ENCODE measurements at regions not wholly inside any gene's neighbourhood (a gene's known extent, or its start where the extent isn't known, plus 50 kb on each side); places are given as distances from the start of the nearest gene placed in this dataset.

DNA sequence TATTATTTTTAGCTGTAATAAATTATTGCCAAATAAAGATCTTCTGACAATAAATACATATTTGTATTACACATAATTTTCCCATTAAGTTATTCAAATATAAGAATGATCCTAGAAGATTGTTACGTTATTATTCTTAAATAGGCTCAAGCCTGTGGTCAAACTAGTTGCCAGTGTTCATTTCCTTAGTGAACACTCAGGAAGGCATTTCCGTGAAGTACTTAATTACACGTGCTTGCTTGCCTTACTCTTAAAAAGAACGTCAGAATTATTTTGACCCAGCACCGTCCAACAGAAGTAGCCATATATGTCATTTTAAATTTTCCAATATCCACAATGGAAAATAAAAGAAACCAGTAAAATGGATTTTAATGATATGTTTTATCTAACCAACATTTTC, 249.8 kb downstream of the TXNL1 start:
- Histone ChIP-seq H4K8ac (ENCODE audit: low read depth in 2 of 2, low read length in 2 of 2) (no peak overlapping the region), H2BK5ac (ENCODE audit: low read depth, low read length, poor library complexity, severe bottlenecking) (no peak overlapping the region), H3K56ac (ENCODE audit: extremely low read depth, insufficient read depth, low read length) (no peak overlapping the region), H4K5ac (ENCODE audit: low read depth, low read length) (no peak overlapping the region), H4K91ac (ENCODE audit: insufficient read depth, low read depth, low read length) (no peak overlapping the region), H3K23ac (ENCODE audit: low read depth, low read length) (no peak overlapping the region), H2AK5ac (ENCODE audit: low read depth, low read length) (no peak overlapping the region), H3K4me3 (ENCODE audit: insufficient read depth, low read depth, low read length) (no peak overlapping the region), H3K27ac (ENCODE audit: insufficient read depth, low read length) (no peak overlapping the region), H3K9ac (ENCODE audit: low read depth, low read length) (no peak overlapping the region), H3K9me1 (ENCODE audit: insufficient read depth, low read length) (no peaks in the 10 kb centered on the region), H2BK20ac (ENCODE audit: low read depth, low read length) (no peak overlapping the region), H4K20me1 (ENCODE audit: insufficient read depth, low read length) (no peaks in the 10 kb centered on the region), H2AFZ (replicated peaks; ENCODE audit: low read length, poor library complexity) (no peak overlapping the region), H3K79me1 (ENCODE audit: low read depth in 1 of 2, low read length in 2 of 2) (no peaks in the 10 kb centered on the region), H3K36me3 (ENCODE audit: control insufficient read depth, insufficient read depth, low read length) (no peaks in the 10 kb centered on the region), H3K4ac (ENCODE audit: low read depth, low read length) (no peak overlapping the region), H2BK120ac (ENCODE audit: low read depth, low read length) (no peak overlapping the region), H3K14ac (replicated peaks; ENCODE audit: low read depth, low read length) (no peak overlapping the region), H3K27me3 (ENCODE audit: control insufficient read depth, insufficient read depth, low read length) (no peaks in the 10 kb centered on the region), H2BK15ac (ENCODE audit: low read depth, low read length) (no peak overlapping the region), H3K18ac (ENCODE audit: low read depth, low read length) (no peak overlapping the region), H3K4me2 (ENCODE audit: low read depth, low read length) (no peak overlapping the region), H2AK9ac (replicated peaks; ENCODE audit: low read depth, low read length, poor library complexity) (no peak overlapping the region), H3K9me3 (ENCODE audit: control insufficient read depth, insufficient read depth, low read length) (no peaks in the 10 kb centered on the region), H3K4me1 (ENCODE audit: control insufficient read depth, insufficient read depth, low read length) (no peaks in the 10 kb centered on the region)
- ChIA-PET POLR2A (ENCODE audit: unreplicated experiment) (no interaction called here), CTCF (interaction anchor here (0.6 kb wide), 1 partner anchor 801 kb away, joined by 5 read pairs; no protein-coding TSS in a partner anchor)
- ATAC-seq (ENCODE audit: low read depth) (no peak), DNase-seq (no peak)
- BruUV-seq (replicated peaks): no TSS peak
- no CpG with 5 or more reads among the region's 5 CpGs for WGBS, 2 experiments (ENCODE audit: extremely low coverage in 2 of 2, insufficient read length in 1 of 2)
- dilution Hi-C loops (cut with HindIII; ENCODE audit: low sequenced_read_pairs, unreplicated experiment) (no loop called here), in situ Hi-C loops (cut with MboI; ENCODE audit: low sequenced_read_pairs) (no loop called here), intact Hi-C loops (cut with micrococcal nuclease) (no loop called here)
- TF ChIP-seq ELK1 (IDR thresholded peaks at IDR 0.05; ENCODE audit: borderline replicate concordance, low read depth, low read length) (no peak), MXI1 (IDR thresholded peaks at IDR 0.05; ENCODE audit: borderline replicate concordance, low read depth, low read length) (no peak), NFE2L2 (IDR thresholded peaks at IDR 0.05; ENCODE audit: low read depth, low read length) (no peak), BHLHE40 (IDR thresholded peaks at IDR 0.05; ENCODE audit: low read depth, low read length) (no peak), POLR2A (IDR thresholded peaks at IDR 0.05; ENCODE audit: low read depth, low read length) (no peak), RAD21 (IDR thresholded peaks at IDR 0.05; ENCODE audit: low read length) (no peak), SMC3 (IDR thresholded peaks at IDR 0.05; ENCODE audit: low read depth, low read length) (no peak), RCOR1 (IDR thresholded peaks at IDR 0.05; ENCODE audit: insufficient replicate concordance, low read length) (no peak), CEBPB (IDR thresholded peaks at IDR 0.05; ENCODE audit: low read depth, low read length) (no peak), FOS (IDR thresholded peaks at IDR 0.05; ENCODE audit: low read depth, low read length) (no peak), MAZ (IDR thresholded peaks at IDR 0.05; ENCODE audit: borderline replicate concordance, low read depth, low read length) (no peak), MAFK (IDR thresholded peaks at IDR 0.05; ENCODE audit: low read depth, low read length) (no peak), RFX5 (IDR thresholded peaks at IDR 0.05; ENCODE audit: low read depth, low read length) (no peak), CHD1 (IDR thresholded peaks at IDR 0.05; ENCODE audit: low read depth, low read length) (no peak)
- TF ChIP-seq, protein P1, sequence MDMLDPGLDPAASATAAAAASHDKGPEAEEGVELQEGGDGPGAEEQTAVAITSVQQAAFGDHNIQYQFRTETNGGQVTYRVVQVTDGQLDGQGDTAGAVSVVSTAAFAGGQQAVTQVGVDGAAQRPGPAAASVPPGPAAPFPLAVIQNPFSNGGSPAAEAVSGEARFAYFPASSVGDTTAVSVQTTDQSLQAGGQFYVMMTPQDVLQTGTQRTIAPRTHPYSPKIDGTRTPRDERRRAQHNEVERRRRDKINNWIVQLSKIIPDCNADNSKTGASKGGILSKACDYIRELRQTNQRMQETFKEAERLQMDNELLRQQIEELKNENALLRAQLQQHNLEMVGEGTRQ (IDR thresholded peaks at IDR 0.05; ENCODE audit: low read depth, low read length): no peak
- TF ChIP-seq, protein P2, sequence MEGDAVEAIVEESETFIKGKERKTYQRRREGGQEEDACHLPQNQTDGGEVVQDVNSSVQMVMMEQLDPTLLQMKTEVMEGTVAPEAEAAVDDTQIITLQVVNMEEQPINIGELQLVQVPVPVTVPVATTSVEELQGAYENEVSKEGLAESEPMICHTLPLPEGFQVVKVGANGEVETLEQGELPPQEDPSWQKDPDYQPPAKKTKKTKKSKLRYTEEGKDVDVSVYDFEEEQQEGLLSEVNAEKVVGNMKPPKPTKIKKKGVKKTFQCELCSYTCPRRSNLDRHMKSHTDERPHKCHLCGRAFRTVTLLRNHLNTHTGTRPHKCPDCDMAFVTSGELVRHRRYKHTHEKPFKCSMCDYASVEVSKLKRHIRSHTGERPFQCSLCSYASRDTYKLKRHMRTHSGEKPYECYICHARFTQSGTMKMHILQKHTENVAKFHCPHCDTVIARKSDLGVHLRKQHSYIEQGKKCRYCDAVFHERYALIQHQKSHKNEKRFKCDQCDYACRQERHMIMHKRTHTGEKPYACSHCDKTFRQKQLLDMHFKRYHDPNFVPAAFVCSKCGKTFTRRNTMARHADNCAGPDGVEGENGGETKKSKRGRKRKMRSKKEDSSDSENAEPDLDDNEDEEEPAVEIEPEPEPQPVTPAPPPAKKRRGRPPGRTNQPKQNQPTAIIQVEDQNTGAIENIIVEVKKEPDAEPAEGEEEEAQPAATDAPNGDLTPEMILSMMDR (conservative IDR thresholded peaks at IDR 0.05; ENCODE audit: low read depth, low read length): no peak

All from IMR-90 (cell line).